Activated naive CD4-positive, alpha-beta T cell (primary cell): ENCODE measurements at regions not wholly inside any gene's neighbourhood (a gene's known extent, or its start where the extent isn't known, plus 50 kb on each side); places are given as distances from the start of the nearest gene placed in this dataset.
"Not testable (repeated sequence)": the region's sequence is repeated elsewhere in the genome, so short reads cannot be mapped to it uniquely, and the experiment has no call there.

Source experiments
- DNase-seq, 4 experiments: peaks; one replicate each; lab custom pipeline; 2025; lab: John Stamatoyannopoulos, UW

- no peak for DNase-seq
Measured at GRCh38 chr6:20341096-20341495, 60.6 kb upstream of the E2F3 start.

- DNase-seq = no peak
Measured at GRCh38 chr6:20341564-20341963, 60.1 kb upstream of the E2F3 start.

- DNase-seq = not testable (repeated sequence)
Measured at GRCh38 chr6:20346948-20347347, 54.7 kb upstream of the E2F3 start.

GRCh38 chr6:20348041-20348440 is 53.6 kb upstream of the E2F3 start:
- no peak for DNase-seq

GRCh38 chr6:20349225-20349624 is 52.5 kb upstream of the E2F3 start:
- DNase-seq = no peak

- no peak for DNase-seq
Measured at GRCh38 chr6:20350215-20350614, 51.5 kb upstream of the E2F3 start.

- DNase-seq = no peak
Measured at GRCh38 chr6:20351534-20351933, 50.1 kb upstream of the E2F3 start.
